Heart right ventricle (tissue), 16 donors: ENCODE measurements at regions not wholly inside any gene's neighbourhood (a gene's known extent, or its start where the extent isn't known, plus 50 kb on each side); places are given as distances from the start of the nearest gene placed in this dataset.
A peak's percentile ranks its signal among the peaks of the same experiment; 100 is the strongest.

Experiments
- ATAC-seq, 8 donors: fragments of 200-7000 bp; cut with Tn5 transposase; one replicate each; pipeline ENCODE4 v1.9.1; 2020; ENCODE audit warnings: mild to moderate bottlenecking in 8 of 8, moderate library complexity in 8 of 8, moderate number of reproducible peaks in 1 of 8
- DNase-seq, 2 donors: peaks; one replicate each; pipeline ENCODE4 v3.0.0-alpha.2; 2020
- H3K27ac ChIP-seq, 10 donors: fragments of 200-600 bp; sonication (generic) in 2 of 10; one replicate each; pipeline versions ENCODE4 v1.5.0 to v1.8.0; 2020 to 2022; ENCODE audit warnings: mild to moderate bottlenecking in 3 of 10
- H3K27me3 ChIP-seq, 7 donors: fragments of 200-600 bp; one replicate each; pipeline ENCODE4 v1.8.0; 2021 to 2022; ENCODE audit warnings: mild to moderate bottlenecking in 2 of 7
- H3K36me3 ChIP-seq, 9 donors: fragments of 200-600 bp; sonication (generic) in 1 of 9; one replicate each; pipeline versions ENCODE4 v1.5.0 to v1.8.0; 2020 to 2022; ENCODE audit warnings: mild to moderate bottlenecking in 2 of 9
- H3K4me1 ChIP-seq, 9 donors: fragments of 200-600 bp; sonication (generic) in 1 of 9; one replicate each; pipeline versions ENCODE4 v1.5.0 to v1.8.0; 2020 to 2022; ENCODE audit warnings: mild to moderate bottlenecking in 4 of 9
- H3K4me3 ChIP-seq, 10 donors: fragments of 200-600 bp; sonication (generic) in 2 of 10; one replicate each; pipeline versions ENCODE4 v1.5.0 to v1.8.0; 2020 to 2022; ENCODE audit warnings: mild to moderate bottlenecking in 7 of 10, moderate library complexity in 2 of 10
- H3K9me3 ChIP-seq, 11 donors: fragments of 200-600 bp in 10 of 11; sonication (generic) in 2 of 11; one replicate each; pipeline versions ENCODE4 v1.5.0 to v1.8.0; 2013 to 2022; ENCODE audit warnings: mild to moderate bottlenecking in 2 of 11, control low read depth in 1 of 11, moderate library complexity in 1 of 11
- WGBS, 2 donors: extraction: QIAGEN DNeasy Blood & Tissue Kit; methylation state at CpG; one replicate each; pipeline ENCODE4 v1.1.7; 2013; ENCODE audit warnings: inconsistent platforms in 1 of 2; 5-methylcytosine and 5-hydroxymethylcytosine counted together
- intact Hi-C, 10 donors: fragments of 100-400 bp; cut with DNase I; formaldehyde crosslinking; loops; one replicate each; pipeline versions ENCODE4 v1.11.1 to v1.14.2; 2022
- TF ChIP-seq, protein P1 (sequence below), 9 donors: fragments of 200-600 bp; sonication (generic) in 2 of 9; IDR thresholded peaks; one replicate each; pipeline versions ENCODE4 v1.5.0 to v1.8.0; 2021 to 2022; ENCODE audit warnings: antibody characterized with exemption in 9 of 9, mild to moderate bottlenecking in 5 of 9, moderate library complexity in 1 of 9
- donor health status: Arrhythmogenic right ventricular cardiomyopathy.
- donor health status: ischemic (EF 13 %, LVEDD 7.1; RV severe dilation, severe dysfunction).
- donor health status: healthy with polysubstance abuse.
- donor health status: DM: no; HTN: yes; CAD: no.
- donor health status: DM: no; HTN: no; CAD: no.
- donor health status: ischemic (EF 25% LVEDD 6.9; RV normal size, moderate dysfunction).
- donor health status: ischemic (EF 25% LVEDD 5.7; RV mildly dilated, moderate dysfunction).
- donor health status: healthy.
- donor health status: DM: yes; HTN: yes; CAD: no.
- donor health status: Ischemic cardiomyopathy.
- donor health status: ischemic (EF 35%, LVEDD 5.7; RV mildly dilated, moderate dysfunction).
- donor health status: nonischemic (EF 11% LVEDD 7.7; RV severe dilation, severe dysfunction).
- donor health status: DM: yes; HTN: yes; CAD: no.
- donor health status: PGD.
- donor health status: ischemic (EF 29% LVEDD 5.4; RV normal size, mild dysfunction).
- donor health status: nonischemic (EF 23%, LVEDD 6.1; RV moderate dilation, normal function).

DNA sequence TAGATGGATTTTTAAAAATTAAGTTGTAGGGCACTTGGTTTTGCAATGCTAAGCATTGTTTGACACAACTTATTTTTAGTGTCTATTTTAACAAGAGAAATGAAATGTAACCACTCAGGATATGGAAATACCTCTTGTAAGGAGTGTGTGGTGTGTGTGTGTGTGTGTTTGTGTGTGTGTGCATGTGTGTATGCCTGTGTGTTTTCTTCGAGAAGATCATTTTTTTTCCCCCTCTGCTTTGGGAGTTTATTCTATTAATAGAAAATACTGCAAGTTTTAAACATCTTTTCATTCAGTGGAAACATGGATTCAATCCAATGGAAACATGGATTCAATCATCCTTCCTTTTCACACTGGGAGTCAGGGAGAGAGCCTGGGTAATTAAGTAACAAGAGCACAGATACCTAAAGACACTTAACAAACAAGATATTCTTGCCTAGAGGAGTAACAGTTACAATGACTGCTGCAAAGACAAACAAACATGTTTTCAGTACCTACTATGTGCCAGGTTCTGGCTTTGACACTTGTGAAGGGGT lies 567.2 kb upstream of the TBL1XR1 start:
- TF ChIP-seq, protein P1, sequence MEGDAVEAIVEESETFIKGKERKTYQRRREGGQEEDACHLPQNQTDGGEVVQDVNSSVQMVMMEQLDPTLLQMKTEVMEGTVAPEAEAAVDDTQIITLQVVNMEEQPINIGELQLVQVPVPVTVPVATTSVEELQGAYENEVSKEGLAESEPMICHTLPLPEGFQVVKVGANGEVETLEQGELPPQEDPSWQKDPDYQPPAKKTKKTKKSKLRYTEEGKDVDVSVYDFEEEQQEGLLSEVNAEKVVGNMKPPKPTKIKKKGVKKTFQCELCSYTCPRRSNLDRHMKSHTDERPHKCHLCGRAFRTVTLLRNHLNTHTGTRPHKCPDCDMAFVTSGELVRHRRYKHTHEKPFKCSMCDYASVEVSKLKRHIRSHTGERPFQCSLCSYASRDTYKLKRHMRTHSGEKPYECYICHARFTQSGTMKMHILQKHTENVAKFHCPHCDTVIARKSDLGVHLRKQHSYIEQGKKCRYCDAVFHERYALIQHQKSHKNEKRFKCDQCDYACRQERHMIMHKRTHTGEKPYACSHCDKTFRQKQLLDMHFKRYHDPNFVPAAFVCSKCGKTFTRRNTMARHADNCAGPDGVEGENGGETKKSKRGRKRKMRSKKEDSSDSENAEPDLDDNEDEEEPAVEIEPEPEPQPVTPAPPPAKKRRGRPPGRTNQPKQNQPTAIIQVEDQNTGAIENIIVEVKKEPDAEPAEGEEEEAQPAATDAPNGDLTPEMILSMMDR (IDR thresholded peaks at IDR 0.05): no peak
- no peaks in the 10 kb centered on the region for H3K36me3 ChIP-seq
- ATAC-seq: peak; percentile 80 to 94 (median 88)
- peaks cover 3 to 22% (median 14%) of the 10 kb centered on the region in 9 donors for H3K4me1 ChIP-seq
- no peak overlapping the region for H3K4me3 ChIP-seq
- 0 to 13% methylated on average over 1 of the region's 1 CpG for WGBS, 2 donors
- H3K27me3 ChIP-seq: no peaks in the 10 kb centered on the region
- DNase-seq: peak in 1 of 2 donors; percentile 36
- intact Hi-C loops: no loop called here
- H3K9me3 ChIP-seq: peaks cover 0 to 20% (median 9%) of the 10 kb centered on the region in 11 donors
- peak overlapping the region in 7 of 10 donors; percentile 28 to 83 (median 63) for H3K27ac ChIP-seq

DNA sequence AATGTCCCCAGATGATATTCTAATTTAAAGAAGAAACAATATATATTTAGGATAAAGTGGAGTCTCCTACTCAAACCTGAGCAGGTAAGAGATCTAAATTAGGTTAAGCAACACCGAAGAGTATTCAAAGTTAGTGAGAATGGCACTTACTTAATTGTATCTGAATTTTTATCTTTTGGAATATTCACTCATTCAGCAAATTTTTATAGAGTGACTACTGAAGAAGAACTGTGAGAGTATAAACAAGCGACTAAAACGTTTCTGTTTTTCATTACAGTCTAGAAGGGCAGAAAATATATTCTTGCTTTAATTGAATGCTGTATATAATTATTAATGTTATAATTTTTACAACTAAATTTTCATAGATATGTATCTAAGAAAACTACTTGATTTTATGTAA lies 567.7 kb upstream of the TBL1XR1 start:
- peaks cover 0 to 24% (median 9%) of the 10 kb centered on the region in 11 donors for H3K9me3 ChIP-seq
- no peak overlapping the region for H3K4me3 ChIP-seq
- TF ChIP-seq, protein P1 (IDR thresholded peaks at IDR 0.05): no peak
- H3K36me3 ChIP-seq: no peaks in the 10 kb centered on the region
- H3K27ac ChIP-seq: peak overlapping the region in 6 of 10 donors; percentile 28 to 83 (median 64)
- 57 to 67% methylated on average over 3 of the region's 3 CpGs for WGBS, 2 donors
- DNase-seq: no peak
- peaks cover 3 to 22% (median 14%) of the 10 kb centered on the region in 9 donors for H3K4me1 ChIP-seq
- no peak for ATAC-seq
- no peaks in the 10 kb centered on the region for H3K27me3 ChIP-seq
- intact Hi-C loops: no loop called here

DNA sequence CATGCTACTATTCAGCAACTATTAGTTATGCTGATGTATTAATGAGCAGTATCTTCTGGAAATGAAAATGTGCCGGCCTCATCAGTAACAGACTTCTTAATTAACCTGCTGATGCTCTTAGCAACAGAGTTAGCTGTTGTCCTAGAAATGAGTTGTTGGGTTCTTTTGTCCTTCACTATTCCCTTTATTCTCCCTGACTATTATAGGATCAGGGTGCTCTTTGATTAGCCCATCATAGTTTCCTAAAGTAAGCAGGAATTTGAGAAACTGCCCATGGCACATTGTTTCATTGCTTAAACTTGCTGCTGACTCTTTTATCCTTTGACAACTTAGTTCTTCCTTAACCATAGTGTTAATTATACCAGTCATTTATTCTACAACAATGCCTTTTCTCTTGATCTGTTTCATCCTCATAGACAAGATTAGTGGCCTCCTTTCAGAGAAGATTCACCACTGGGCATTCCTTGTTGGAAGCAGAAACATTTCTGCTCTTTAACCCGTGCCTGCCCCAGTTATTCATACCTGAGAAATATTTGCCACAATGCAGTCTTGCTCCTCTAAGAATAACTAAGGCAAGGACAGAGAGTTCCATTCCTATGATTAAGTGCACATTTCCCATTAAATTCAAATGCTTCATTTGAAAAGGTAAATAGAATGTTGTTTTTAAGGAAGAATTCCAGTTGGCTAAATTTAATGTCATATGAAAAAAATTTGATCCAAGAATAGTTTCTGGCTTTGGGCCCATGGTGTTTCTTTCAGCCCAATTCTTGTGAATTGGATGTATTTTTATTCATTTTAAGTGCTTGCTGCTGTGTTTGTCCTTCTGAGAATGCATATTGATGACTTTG lies 573.3 kb upstream of the TBL1XR1 start:
- no peak for DNase-seq
- H3K36me3 ChIP-seq: no peaks in the 10 kb centered on the region
- peaks cover 9 to 39% (median 25%) of the 10 kb centered on the region in 9 donors for H3K4me1 ChIP-seq
- TF ChIP-seq, protein P1 (IDR thresholded peaks at IDR 0.05): no peak
- H3K9me3 ChIP-seq: peaks cover 0 to 26% (median 9%) of the 10 kb centered on the region in 11 donors
- no peaks in the 10 kb centered on the region for H3K27me3 ChIP-seq
- peak overlapping the region in 4 of 10 donors; percentile 4 to 19 (median 7) for H3K27ac ChIP-seq
- intact Hi-C loops: loop anchor here in 5 of 10 donors (5.0 to 10.0 kb wide), 9 partner anchors 38 to 726 kb away; partner anchors contain the start of gene TBL1XR1 (in 1 of the 5)
- no peak for ATAC-seq
- 74 to 75% methylated on average over 2 of the region's 2 CpGs for WGBS, 2 donors
- H3K4me3 ChIP-seq: no peak overlapping the region

DNA sequence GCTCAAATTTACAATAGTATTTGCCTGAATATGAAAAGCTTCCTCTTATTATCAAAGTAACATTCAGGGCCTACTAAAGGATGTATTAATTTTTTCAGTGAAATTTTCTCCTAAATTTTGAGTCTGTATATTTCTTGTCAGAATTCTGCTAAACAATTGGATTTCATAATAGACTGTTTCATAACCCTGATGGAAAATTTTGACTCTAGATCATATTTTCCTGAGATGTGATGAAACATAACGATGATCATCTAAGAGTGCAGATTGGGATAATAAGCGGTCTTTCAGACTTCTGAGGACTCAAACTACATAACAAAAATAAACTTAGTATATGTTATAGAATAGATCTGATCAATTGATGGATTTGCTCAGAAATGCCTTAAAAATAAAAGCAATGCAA lies 574.5 kb upstream of the TBL1XR1 start:
- Histone ChIP-seq H3K4me3 (no peak overlapping the region), H3K36me3 (no peaks in the 10 kb centered on the region), H3K27me3 (no peaks in the 10 kb centered on the region), H3K27ac (peak overlapping the region in 5 of 10 donors; percentile 1 to 21 (median 13)), H3K9me3 (peaks cover 0 to 26% (median 9%) of the 10 kb centered on the region in 11 donors), H3K4me1 (peaks cover 9 to 39% (median 25%) of the 10 kb centered on the region in 9 donors)
- intact Hi-C loops: loop anchor here in 5 of 10 donors (5.0 to 10.0 kb wide), 9 partner anchors 39 to 727 kb away; partner anchors contain the start of gene TBL1XR1 (in 1 of the 5)
- TF ChIP-seq, protein P1 (IDR thresholded peaks at IDR 0.05): no peak
- WGBS, 2 donors: 89 to 95% methylated on average over 2 of the region's 2 CpGs
- DNase-seq: no peak
- no peak for ATAC-seq
